GM20000 (cell line): ENCODE measurements at regions not wholly inside any gene's neighbourhood (a gene's known extent, or its start where the extent isn't known, plus 50 kb on each side); places are given as distances from the start of the nearest gene placed in this dataset.

Experiments used
- DNase-seq: peaks from one replicate; pipeline ENCODE4 v3.0.0; 2012; ENCODE audit warnings: low spot score
- TF ChIP-seq, protein P1 (sequence below): IDR thresholded peaks from 2 replicates; pipeline ENCODE4 v1.5.1; 2012; ENCODE audit warnings: mild to moderate bottlenecking, control low read depth; ENCODE audit errors: extremely low read depth, missing control alignments

- TF ChIP-seq, protein P1, sequence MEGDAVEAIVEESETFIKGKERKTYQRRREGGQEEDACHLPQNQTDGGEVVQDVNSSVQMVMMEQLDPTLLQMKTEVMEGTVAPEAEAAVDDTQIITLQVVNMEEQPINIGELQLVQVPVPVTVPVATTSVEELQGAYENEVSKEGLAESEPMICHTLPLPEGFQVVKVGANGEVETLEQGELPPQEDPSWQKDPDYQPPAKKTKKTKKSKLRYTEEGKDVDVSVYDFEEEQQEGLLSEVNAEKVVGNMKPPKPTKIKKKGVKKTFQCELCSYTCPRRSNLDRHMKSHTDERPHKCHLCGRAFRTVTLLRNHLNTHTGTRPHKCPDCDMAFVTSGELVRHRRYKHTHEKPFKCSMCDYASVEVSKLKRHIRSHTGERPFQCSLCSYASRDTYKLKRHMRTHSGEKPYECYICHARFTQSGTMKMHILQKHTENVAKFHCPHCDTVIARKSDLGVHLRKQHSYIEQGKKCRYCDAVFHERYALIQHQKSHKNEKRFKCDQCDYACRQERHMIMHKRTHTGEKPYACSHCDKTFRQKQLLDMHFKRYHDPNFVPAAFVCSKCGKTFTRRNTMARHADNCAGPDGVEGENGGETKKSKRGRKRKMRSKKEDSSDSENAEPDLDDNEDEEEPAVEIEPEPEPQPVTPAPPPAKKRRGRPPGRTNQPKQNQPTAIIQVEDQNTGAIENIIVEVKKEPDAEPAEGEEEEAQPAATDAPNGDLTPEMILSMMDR = no peak
Measured at GRCh38 chr11:76730887-76731565, 52.1 kb upstream of the TSKU start.

DNA sequence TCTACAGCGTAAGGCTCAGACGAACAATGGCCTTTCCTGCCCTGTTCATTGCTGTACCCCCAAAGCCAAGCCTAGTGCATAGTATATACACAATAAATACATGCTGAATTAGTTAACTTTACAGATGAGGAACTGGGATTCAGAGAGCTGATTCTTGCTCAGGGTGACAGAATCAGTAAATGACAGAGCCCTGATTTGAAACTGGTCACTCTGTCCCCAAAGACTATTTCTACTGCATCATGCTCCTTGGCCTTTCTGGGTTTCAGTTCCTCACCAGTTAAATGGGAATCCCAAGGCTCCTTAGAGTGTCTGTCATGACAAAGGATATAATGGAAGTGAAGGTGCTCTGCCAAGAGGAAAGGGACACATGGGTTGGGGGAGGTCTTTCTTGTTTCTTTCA is 50.5 kb upstream of the TSKU start:
- no peak for DNase-seq
- TF ChIP-seq, protein P1 = no peak

More at GRCh38 chr11:76730887-76731565, 52.1 kb upstream of the TSKU start:
- no peak for DNase-seq
